IPS-NIHi11 (cell line): ENCODE measurements at regions not wholly inside any gene's neighbourhood (a gene's known extent, or its start where the extent isn't known, plus 50 kb on each side); places are given as distances from the start of the nearest gene placed in this dataset.
"Not testable (repeated sequence)": the region's sequence is repeated elsewhere in the genome, so short reads cannot be mapped to it uniquely, and the experiment has no call there.

ENCODE experiments used
- DNase-seq: peaks from one replicate; pipeline ENCODE4 v3.0.0; 2012; ENCODE audit warnings: mixed read lengths, low spot score

DNA sequence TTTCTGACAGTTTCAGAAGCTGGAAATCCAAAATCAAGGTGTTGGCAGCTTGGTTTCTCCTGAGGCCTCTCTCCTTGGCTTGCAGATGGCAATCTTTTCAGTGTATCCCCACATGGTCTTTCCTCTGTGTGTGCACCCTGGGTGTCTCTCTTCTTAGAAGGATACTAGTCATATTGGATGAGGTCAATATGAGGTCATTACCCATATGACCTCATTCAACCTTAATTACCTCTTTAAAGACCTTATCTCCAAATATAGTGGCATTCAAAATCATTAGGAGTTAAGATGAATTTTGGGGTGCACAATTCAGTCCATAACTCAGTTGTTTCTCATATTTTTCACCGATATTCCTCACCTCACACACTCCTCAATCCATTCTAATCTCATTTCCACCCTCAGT is 92.4 kb upstream of the TGM3 start:
- no peak for DNase-seq

- DNase-seq: no peak
Measured at GRCh38 chr20:2204021-2204420, 91.8 kb upstream of the TGM3 start.

DNA sequence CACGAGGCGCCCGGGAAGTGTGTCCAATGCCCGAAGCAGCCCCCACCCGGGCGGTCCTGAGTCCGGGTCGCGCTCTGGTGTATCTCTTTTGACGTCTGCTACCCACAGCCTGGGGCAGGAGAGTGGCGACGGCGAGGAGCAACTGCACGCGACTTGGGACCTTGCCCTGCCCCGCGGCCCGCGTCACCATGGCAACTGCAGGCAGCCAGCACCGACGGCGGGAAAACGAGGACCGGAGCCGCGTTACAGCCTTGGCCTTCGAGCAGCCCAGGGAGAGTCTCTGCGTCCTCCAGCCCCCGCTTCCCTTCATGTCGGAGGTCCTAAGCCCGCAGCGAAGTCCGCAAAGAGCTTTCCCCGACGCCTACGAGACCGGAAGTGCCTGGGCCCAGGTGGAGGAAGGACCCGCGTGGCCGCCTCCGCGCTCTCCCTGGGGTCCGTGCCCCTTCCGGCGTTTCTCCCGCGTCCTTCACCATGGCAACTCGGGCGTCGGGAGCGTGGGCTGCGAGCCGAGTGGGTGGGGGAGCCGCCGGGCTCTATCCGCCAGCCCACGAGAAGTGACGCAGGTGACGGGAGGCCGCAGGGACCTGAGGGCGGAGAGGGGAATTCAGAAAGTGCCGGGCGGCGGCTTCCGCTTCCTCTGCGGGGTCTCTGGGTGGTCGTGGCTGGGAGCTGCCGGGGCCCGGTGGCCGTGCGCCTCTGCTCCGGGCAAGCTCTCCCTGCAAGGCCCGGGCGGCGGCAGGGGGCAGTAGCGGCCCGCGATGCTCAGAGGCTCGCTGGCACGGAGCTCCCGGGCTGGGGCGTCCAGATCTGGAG is 88.6 kb upstream of the TGM3 start:
- DNase-seq: peak; percentile 92

- no peak for DNase-seq
Measured at GRCh38 chr20:2207770-2208097, 88.1 kb upstream of the TGM3 start.

DNA sequence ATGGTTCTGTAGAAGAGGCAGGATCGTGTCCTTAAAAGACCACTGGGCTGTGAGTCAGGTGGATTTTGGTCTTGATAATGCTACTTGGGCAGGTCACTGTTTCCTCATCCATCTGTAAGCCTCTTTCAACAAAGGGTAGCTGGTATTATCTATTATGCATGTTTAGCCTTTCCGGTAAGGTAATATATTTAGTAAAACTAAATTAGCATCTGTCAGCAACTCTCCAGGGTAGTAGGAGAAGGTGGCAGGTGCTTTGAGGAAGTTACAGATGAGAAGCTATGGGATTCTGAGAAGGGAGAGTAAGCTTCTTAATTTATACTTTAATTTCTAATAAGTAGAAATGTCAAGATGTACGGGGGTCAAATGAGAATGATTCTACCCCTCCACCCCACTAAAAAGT is 86.9 kb upstream of the TGM3 start:
- DNase-seq: no peak

GRCh38 chr20:2210646-2211552 is 84.9 kb upstream of the TGM3 start:
- no peak for DNase-seq

GRCh38 chr20:2212456-2213015 is 83.3 kb upstream of the TGM3 start:
- no peak for DNase-seq

DNA sequence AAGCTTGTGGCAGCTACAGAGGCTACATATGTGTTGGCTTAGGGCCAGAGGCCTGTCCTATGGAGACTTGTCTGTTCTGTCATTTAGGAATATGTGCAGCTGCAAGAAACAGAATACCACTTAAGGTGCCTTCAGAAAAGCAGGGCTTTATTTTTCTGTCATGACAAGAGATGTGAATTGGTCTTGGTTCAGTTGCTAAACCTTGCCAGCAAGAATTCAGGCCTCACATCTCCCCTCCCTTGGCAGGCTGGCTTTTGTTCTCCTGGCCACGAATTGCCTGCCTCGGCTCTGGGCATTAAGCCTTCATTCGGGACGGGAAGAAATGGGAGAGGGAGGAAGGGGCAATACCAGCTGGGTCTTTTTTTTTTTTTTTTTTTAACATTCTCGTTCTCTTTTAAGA is 82.4 kb upstream of the TGM3 start:
- no peak for DNase-seq

DNA sequence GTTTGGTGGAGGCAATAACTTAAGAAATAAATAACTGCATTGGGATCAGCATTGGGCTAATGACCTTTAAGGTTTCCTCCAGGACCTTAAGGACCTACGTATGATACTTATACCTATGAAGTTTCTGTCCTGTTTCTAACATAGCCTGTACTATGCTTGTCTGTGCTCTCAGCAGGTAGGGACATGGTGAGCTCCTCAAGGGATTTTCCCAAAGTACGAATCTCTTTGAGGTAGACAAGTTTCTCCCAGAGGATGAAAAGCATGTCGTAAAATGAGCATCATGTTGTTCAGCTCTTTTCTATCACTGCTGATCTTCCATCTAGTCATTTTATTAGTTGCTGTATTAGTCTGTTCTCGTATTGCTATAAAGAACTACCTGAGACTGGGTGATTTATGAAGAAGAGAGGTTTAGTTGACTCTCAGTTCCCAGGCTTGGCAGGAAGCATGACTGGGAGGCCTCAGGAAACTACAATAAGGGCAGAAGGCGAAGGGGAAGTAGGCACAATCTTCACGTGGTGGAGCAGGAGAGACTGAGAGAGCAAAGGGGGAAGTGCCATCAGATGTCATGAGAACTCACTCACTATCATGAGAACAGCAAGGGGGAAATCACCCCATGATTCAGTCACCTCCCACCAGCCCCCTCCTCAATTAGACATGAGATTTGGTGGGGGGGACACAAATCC is 77.8 kb upstream of the TGM3 start:
- no peak for DNase-seq

GRCh38 chr20:2219481-2220006 is 76.3 kb upstream of the TGM3 start:
- DNase-seq: no peak

DNA sequence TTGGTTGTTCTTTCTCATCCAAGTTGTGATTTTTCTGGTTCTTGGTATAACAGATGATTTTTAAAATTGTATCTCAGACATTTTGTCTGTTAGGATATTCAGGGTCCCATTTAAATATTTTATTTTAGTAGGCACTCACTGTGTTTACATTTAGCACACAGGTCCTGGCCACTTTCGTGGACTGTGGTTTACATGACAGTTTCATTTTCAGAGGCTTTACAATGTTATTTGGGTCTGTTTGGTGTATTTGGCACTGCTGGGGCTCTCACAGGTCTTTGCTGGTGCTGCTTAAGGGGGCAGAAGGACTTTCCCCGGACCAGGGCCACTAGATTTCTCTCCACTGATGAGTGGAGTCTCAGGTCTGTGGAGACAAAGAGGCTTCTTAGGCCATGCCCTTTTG is 75.5 kb upstream of the TGM3 start:
- no peak for DNase-seq

- no peak for DNase-seq
Measured at GRCh38 chr20:2221921-2222320, 73.9 kb upstream of the TGM3 start.

DNA sequence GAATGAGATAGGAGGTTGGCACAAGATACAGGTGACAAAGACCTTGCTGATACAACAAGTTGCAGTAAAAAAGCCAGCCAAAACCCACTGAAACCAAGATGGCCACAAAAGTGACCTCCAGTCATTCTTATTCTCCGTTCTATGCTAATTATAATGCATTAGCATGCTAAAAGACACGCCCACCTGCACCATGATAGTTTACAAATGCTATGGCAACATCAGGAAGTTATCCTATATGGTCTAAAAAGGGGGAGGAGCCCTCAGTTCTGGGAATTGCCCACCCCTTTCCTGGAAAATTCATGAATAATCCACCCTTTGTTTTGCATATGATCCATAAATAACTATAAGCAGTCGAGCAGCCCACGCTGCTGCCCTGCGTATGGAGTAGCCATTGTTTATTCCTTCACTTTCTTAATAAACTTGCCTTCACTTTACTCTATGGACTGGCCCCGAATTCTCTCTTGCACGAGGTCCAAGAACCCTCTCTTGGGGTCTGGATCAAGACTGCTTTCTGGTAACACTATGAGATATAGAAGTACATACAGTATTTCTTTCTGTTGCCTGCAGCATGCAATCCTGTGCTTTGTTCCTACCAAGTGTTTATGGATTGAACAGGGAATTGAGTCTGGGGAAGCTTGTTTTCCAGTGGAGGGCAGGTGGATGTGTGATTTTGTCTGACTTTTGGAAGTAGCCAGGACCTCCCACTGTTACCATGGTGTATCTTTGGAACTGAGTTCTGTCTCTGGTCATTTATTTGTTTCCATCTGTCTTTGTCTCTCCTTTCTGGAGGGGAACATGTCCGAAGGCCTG is 72.0 kb upstream of the TGM3 start:
- DNase-seq: no peak

GRCh38 chr20:2224368-2224639 is 71.5 kb upstream of the TGM3 start:
- DNase-seq: no peak

GRCh38 chr20:2227285-2227684 is 68.5 kb upstream of the TGM3 start:
- not testable (repeated sequence) for DNase-seq

DNA sequence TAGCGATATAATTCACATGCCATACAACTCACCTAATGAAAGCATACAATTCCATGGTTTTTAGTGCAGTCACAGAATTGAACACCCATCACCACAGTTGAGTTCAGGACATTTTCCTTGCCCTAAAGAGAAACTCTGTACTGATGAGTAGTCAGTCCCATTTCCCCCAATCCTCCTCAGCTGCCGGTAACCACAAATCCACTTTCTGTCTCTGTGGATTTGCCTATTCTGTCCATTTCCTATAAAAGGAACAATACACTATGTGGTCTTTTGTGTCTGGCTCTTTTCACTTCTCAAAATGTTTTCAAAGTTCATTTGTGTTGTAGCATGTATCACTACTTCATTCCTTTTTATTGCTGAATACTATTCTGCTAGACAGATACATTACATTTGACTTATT is 67.9 kb upstream of the TGM3 start:
- no peak for DNase-seq

DNA sequence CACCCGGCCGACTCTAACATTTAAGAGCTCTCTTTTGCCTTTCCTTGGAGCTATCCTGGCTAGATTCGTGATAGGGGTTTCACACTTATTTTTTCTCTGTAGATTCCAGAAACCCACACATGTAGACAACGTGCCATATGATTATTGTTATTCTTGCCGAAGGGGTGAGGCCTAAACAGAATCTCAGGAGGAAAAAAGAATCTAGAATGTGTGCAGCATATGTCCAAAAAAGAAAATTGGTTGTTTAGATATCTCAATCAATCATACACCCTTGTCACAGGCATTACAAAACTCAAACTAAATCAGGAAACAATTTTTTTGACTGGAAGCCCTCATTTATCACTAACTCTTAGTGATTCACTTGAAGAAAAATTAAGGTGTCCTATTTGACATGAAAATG is 66.9 kb upstream of the TGM3 start:
- no peak for DNase-seq

GRCh38 chr20:2230726-2231488 is 64.9 kb upstream of the TGM3 start:
- no peak for DNase-seq

GRCh38 chr20:2231701-2232100 is 64.1 kb upstream of the TGM3 start:
- no peak for DNase-seq

DNA sequence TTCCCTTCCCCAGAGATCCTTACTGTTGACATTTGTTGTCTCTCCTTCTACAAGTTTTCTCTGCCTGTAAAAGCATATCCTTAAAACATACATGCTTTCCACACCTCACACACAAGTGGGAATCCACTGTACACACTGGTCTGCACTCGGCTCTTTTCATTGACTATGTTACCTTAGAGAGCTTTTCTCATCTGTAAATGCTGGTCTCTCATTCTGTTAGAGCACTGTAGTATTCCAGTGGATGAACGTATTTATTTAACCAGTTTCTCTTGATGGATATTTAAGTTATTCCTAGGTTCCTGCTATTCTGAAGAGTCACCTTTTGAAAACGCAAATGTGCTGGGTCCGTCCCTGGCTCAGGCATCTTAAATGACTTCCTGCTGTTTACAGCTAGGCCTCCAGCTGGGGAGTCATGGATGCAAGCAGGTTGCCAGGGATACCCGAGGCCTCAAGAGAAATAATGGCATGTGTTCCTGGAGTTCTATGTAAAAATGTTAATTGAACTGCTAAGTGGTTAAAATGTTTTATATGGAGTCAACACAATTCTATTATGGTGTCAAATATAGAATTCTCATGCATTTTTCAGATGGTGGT is 61.1 kb upstream of the TGM3 start:
- peak; percentile 39 for DNase-seq

DNA sequence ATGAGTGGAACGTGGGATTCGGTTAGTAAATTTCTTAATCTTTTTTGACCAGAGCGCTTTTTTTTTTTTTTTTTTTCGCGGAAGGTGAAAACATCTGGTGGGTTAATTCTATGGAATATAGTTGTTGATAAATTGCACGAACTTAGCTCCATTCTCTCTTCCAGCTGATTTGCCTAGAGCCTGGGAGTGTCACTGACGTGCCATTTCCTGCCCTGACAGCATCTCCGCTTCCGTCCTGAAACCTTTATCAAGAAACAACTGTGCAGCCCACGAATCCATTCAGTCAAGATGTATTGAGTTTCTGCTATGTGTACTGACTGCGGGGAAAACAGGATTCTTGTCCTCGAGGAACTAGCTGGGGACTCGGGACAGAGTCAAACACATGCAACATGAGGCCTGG is 59.5 kb upstream of the TGM3 start:
- no peak for DNase-seq
